Motor neuron (in vitro differentiated cells): ENCODE measurements at regions not wholly inside any gene's neighbourhood (a gene's known extent, or its start where the extent isn't known, plus 50 kb on each side); places are given as distances from the start of the nearest gene placed in this dataset.

Source experiments
- ATAC-seq, 8 experiments: fragments of 200-7000 bp; cut with Tn5 transposase; replicated peaks in 6 of 8; 2 replicates each; pipeline ENCODE4 v1.8.0; 2021; ENCODE audit warnings: mild to moderate bottlenecking in 8 of 8, moderate library complexity in 8 of 8
- H3K27ac ChIP-seq, 2 donors: fragments of 250-450 bp; sonication (Bioruptor Pico); 2 replicates each; pipeline ENCODE4 v1.9.0; 2021; ENCODE audit warnings: antibody characterized with exemption in 2 of 2, mild to moderate bottlenecking in 2 of 2, moderate library complexity in 1 of 2
- H3K4me1 ChIP-seq, 2 donors: fragments of 250-450 bp; sonication (Bioruptor Pico); replicated peaks in 1 of 2; 2 replicates each; pipeline ENCODE4 v1.6.1; 2021; ENCODE audit warnings: antibody characterized with exemption in 2 of 2, mild to moderate bottlenecking in 2 of 2, moderate library complexity in 1 of 2
- H3K4me3 ChIP-seq, 5 donors: fragments of 250-450 bp; sonication (Bioruptor Pico); 2 replicates each; pipeline ENCODE4 v1.9.0; 2021; ENCODE audit warnings: antibody characterized with exemption in 5 of 5, mild to moderate bottlenecking in 5 of 5, moderate library complexity in 4 of 5
- WGBS, 10 experiments: fragments of 450-650 bp; shearing (Covaris generic); methylation state at CpG; one replicate each; pipeline ENCODE4 v1.0.0; 2022; 5-methylcytosine and 5-hydroxymethylcytosine counted together
- in situ Hi-C, 9 experiments: fragments of 400-800 bp; cut with MboI; loops; one replicate each; pipeline ENCODE4 v1.15.0; 2021; ENCODE audit warnings: low sequenced_read_pairs in 9 of 9, low pct_unique_long_range_greater_than_20kb in 2 of 9; ENCODE audit not compliant: unreplicated experiment in 9 of 9

DNA sequence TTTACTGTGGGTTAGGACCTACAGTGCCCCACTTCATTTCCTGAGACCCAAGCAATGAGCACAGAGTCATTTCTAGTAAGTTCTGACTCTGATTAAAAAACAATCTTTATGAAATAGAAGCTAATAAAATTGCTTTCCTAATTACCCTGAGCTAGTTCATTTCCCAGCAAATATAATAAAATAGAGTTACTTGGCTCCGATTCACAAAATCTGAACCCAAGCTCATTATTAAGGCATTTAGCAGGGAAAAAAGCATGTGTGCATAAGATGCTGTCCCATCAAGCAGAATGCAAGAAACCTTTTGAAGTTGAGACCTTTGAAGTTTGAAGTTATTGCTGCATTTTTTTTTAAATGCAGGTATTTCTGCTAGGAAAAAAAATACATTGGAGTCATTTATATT, 629.1 kb downstream of the BCL11A start:
- Histone ChIP-seq H3K4me3 (no peak overlapping the region), H3K27ac (no peak overlapping the region), H3K4me1 (peaks cover 6 to 33% of the 10 kb centered on the region in 2 donors)
- 6 to 100% (median 100%) methylated on average over 1 of the region's 1 CpG; no CpG with 5 or more reads in 3 of the 10 experiments for WGBS, 10 experiments
- in situ Hi-C loops = no loop called here
- ATAC-seq = no peak

DNA sequence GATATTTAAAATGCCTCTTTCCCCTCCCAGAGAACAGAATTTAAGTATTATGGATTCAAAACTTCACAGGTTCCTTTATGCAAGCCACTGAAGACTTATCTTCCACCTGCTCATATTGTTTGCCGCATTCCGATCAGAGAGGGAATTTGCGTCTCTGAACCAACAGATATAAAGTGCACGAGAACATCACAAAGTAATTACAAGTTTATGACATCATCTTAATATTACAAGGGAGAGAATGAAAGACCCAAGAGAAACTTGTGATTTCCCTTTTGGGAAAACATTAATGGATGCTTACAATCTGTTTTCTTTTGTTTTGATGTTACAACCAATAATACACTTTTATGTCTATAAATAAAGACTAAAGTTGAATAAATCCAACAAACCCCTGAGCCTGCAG, 631.0 kb downstream of the BCL11A start:
- whole genome bisulfite sequencing, 10 experiments = 51 to 100% (median 92%) methylated on average over 1 to 4 of the region's 4 CpGs; no CpG with 5 or more reads in 1 of the 10 experiments
- in situ Hi-C loops = no loop called here
- Histone ChIP-seq H3K27ac (no peak overlapping the region), H3K4me1 (peaks cover 6 to 33% of the 10 kb centered on the region in 2 donors), H3K4me3 (no peak overlapping the region)
- no peak for ATAC-seq

DNA sequence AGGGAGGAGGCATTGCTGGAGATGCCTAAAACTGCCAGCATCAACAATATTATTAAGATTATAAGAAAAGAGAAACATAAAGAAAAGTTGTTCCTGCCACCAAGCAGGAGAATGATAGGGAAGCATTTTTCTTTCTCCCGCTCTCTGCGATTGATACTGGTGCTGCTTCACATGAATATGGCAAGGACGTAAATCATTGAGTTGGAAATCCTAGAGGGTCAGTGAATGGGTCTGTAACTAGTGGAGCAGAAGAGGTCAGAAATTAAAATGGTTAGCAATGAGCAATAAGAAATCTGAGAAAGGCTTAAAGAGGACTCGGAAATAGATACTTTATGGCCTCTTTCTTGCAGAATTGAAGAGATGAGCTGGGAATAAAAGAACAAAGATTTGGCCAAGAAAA, 631.7 kb downstream of the BCL11A start:
- in situ Hi-C loops = no loop called here

DNA sequence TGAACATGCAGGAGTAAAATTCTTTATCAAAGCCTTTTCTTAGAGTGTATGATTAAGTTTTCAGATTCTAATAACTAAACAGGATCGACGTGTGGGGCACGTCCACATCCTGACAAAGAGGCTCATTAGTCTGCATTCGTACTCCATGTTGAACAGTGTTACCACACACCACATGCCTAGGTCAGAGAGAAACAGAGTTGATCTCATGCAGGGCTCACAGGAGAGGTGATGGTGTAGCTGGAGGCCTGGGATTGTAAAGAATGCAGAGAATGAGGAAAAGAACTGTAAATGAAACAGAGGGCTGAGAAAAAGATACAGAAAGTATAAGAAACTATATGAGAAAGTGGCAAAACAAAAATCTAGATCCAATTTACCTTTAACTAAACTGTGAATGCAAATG, 632.5 kb downstream of the BCL11A start:
- H3K27ac ChIP-seq = no peak overlapping the region
- 39 to 93% (median 81%) methylated on average over 1 to 4 of the region's 4 CpGs; no CpG with 5 or more reads in 2 of the 10 experiments for WGBS, 10 experiments
- ATAC-seq = no peak
- in situ Hi-C loops = no loop called here
- H3K4me3 ChIP-seq = no peak overlapping the region
- peaks cover 6 to 33% of the 10 kb centered on the region in 2 donors for H3K4me1 ChIP-seq

More for the DNA sequence above, 631.7 kb downstream of the BCL11A start:
- Histone ChIP-seq H3K27ac (no peak overlapping the region), H3K4me3 (no peak overlapping the region), H3K4me1 (peaks cover 6 to 33% of the 10 kb centered on the region in 2 donors)
- ATAC-seq = peak in 4 of 8 experiments; percentile 45 to 72 (median 64)
- 8 to 90% (median 69%) methylated on average over 1 to 4 of the region's 4 CpGs; no CpG with 5 or more reads in 1 of the 10 experiments for WGBS, 10 experiments

DNA sequence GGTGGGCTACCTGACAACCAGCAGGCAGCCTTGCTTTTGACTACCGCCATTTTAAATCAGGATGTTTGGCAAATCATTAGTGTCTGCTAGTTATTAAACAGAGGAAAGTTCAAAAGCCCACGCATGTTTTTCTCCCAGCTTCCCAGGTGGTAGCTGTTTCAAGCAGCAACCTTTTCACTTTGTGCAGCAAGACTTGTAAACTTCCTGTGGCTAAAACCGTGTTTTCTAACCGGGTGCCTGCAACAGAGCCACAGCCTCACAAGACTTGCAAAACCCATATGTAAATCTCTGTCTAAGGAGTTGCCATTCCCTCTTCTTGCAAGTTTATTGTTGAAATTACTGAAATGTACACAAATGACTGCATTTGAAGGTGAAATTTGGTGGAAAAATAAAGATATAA, 633.1 kb downstream of the BCL11A start:
- H3K27ac ChIP-seq = no peak overlapping the region
- peaks cover 6 to 33% of the 10 kb centered on the region in 2 donors for H3K4me1 ChIP-seq
- ATAC-seq = no peak
- 4 to 100% (median 86%) methylated on average over 1 to 4 of the region's 4 CpGs; no CpG with 5 or more reads in 2 of the 10 experiments for WGBS, 10 experiments
- in situ Hi-C loops = no loop called here
- no peak overlapping the region for H3K4me3 ChIP-seq

DNA sequence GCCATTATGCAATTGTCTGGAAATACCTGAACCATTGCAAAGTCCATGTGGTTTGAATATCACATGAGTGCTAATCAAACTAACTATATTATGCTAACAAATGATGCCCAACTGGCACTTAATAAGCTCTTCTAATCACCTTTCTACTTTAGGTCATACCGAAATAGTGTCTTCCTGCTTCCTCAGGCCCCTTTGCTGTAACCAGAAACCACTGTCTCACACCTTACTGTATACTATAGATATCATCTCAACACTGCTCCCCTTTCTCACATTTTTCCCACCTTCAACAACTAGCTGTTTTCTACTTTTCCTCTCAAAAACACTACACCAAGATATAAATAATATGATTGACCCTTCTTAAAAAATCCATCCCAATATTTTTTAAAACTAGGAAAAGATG, 633.9 kb downstream of the BCL11A start:
- Histone ChIP-seq H3K27ac (no peak overlapping the region), H3K4me3 (no peak overlapping the region), H3K4me1 (peaks cover 6 to 33% of the 10 kb centered on the region in 2 donors)
- in situ Hi-C loops = no loop called here
- WGBS, 10 experiments = 20 to 100% (median 80%) methylated on average over 1 of the region's 1 CpG; no CpG with 5 or more reads in 3 of the 10 experiments
- ATAC-seq = no peak

DNA sequence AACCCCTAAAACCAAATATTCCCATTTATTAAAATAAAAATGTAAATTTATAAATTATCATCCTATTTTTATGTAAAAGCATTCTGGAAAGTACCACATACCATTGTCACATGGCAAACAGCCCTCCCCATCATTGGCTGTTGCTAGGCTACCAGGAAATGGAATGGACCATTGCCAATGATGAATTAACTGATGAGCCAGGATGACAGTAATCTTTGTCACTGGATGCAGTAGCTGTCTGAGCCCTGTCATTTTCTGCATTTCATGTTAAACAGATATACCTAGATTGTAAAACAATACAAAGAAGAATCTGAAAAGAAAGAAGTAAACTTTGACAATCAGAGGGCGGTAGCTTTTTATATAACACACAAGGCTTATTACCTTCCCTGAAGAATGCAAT, 641.4 kb downstream of the BCL11A start:
- Histone ChIP-seq H3K4me1 (peaks cover 13 to 36% of the 10 kb centered on the region in 2 donors), H3K27ac (no peak overlapping the region), H3K4me3 (no peak overlapping the region)
- peak in 5 of 8 experiments; percentile 85 to 97 (median 89) for ATAC-seq
- in situ Hi-C loops = no loop called here
- WGBS, 10 experiments = 0 to 54% (median 20%) methylated on average over 1 of the region's 1 CpG; no CpG with 5 or more reads in 3 of the 10 experiments

DNA sequence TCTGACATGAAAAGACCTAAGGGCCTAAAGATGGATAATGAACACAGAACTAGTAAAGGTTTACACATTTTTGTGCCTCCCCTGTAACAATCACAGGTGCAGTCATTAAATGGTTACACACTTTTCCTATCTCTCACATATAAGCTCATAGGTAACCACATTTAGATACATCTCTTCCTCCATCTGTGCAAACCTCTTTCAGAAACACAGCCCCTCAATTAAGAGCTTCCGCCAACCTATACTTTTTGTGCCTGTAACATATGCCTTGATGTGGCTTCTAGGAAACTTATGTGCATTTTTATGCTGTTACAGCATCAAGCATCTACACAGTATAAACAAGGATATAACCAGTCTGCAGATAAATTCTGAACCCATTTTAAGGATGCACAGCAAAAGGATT, 643.3 kb downstream of the BCL11A start:
- peaks cover 13 to 41% of the 10 kb centered on the region in 2 donors for H3K4me1 ChIP-seq
- no peak for ATAC-seq
- 86 to 100% (median 100%) methylated on average over 1 of the region's 1 CpG; no CpG with 5 or more reads in 3 of the 10 experiments for WGBS, 10 experiments
- in situ Hi-C loops = no loop called here
- H3K4me3 ChIP-seq = no peak overlapping the region
- H3K27ac ChIP-seq = no peak overlapping the region

DNA sequence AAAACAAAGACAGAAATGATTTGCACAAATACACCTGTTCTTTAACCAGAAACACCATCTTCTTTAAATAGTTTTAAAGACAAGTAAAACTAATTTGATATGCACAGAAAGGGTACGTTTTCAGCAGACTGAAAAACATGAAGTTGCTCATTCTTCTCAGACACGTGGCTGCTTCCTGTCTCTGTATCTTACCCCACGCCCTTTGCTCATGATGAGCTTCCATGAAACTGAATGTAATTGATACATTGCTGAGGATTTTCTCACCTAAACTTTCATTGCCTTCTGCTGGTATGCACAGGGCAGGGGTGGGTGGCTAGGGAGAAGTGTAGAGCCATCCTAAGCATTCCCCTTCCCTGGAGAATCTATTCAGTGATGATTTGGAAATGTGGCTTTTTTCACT, 644.3 kb downstream of the BCL11A start:
- in situ Hi-C loops = no loop called here
- no peak overlapping the region for H3K4me3 ChIP-seq
- H3K27ac ChIP-seq = no peak overlapping the region
- ATAC-seq = no peak
- 0 to 89% (median 72%) methylated on average over 1 to 3 of the region's 3 CpGs; no CpG with 5 or more reads in 3 of the 10 experiments for WGBS, 10 experiments
- peaks cover 19 to 47% of the 10 kb centered on the region in 2 donors for H3K4me1 ChIP-seq

DNA sequence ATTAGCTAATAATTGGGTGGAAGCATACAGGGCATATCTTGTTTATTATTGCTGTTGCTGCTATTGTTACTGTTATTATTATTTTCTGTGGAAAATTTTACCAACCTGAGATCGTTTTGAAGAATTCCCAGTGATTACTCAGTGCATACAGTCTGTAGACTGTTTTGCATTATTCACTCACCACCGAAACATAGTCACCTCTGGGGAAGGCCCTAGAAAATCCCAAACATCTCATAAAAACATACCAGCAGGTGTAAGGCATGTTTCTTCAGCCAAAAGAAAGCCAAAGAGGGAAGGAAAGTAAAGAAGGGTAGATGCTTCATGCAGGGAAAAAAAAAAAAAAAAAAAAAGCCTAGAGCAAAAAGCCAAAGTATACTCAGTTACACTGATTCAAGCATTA, 647.7 kb downstream of the BCL11A start:
- Histone ChIP-seq H3K27ac (no peak overlapping the region), H3K4me1 (peaks cover 10 to 27% of the 10 kb centered on the region in 2 donors), H3K4me3 (no peak overlapping the region)
- in situ Hi-C loops = no loop called here
- no peak for ATAC-seq
- 30 to 100% (median 65%) methylated on average over 1 to 2 of the region's 2 CpGs; no CpG with 5 or more reads in 4 of the 10 experiments for WGBS, 10 experiments

DNA sequence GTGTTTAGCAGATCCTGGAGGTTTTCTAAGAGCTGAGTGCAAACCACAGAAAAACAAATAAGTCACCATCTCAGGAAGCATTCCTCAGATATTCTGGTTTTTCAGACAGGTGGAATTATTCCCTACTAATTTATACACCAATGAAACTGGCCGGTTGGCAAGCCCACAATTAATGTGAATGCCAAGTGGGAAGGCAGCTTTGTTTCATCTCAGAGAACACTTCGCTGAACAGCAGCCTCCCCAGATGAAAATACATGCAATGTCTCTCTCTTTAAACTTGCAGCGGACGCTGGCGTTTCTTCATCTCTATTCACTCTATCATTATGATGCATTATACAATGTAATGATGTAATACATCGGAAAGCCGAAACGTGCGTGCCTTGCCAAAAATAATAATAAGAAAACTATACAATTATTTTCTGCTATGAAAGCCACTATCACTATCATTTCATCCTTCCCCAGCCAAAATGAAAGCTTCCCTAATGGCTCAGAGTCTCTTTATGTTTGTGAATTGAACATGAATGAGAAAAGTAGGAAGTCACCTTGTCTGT, 649.4 kb downstream of the BCL11A start:
- Histone ChIP-seq H3K4me3 (no peak overlapping the region), H3K4me1 (peaks cover 10 to 32% of the 10 kb centered on the region in 2 donors), H3K27ac (no peak overlapping the region)
- in situ Hi-C loops = no loop called here
- 0 to 83% (median 68%) methylated on average over 1 to 9 of the region's 9 CpGs; no CpG with 5 or more reads in 1 of the 10 experiments for WGBS, 10 experiments
- peak in 4 of 8 experiments; percentile 16 to 32 (median 26) for ATAC-seq

DNA sequence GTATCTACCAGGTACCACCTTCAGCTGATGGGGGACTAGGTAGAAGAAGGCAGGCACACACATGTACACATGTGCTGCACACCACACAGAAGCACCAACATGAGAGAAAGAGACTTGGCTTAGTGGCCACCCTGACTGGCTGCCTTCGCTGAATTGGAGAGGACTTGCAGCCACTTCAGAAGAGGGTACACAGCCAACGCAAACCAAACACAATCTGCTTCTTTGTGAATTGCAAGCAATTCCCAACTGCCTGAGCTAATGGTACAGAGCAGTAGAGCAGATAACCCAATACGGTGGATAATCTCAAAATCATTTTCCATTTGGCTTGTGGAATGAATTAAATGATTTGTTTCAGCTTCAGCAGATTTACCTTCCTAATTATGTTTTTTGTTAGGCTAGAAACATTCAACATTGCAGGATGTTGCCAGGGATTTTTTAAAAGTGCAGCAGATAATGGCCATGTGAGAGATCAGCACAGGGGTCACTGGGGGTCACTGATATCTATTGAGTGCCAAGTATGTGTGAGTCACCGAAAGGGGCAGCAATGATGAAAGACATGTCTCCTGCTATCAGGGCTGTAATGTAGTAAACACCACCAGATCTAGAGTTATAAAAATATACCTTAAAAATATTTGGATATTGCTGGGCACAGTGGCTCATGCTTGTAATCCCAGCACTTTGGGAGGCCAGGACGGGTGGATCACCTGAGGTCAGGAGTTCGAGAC, 652.6 kb downstream of the BCL11A start:
- no peak for ATAC-seq
- 36 to 100% (median 89%) methylated on average over 1 to 6 of the region's 6 CpGs; no CpG with 5 or more reads in 2 of the 10 experiments for WGBS, 10 experiments
- in situ Hi-C loops = no loop called here
- peaks cover 10 to 35% of the 10 kb centered on the region in 2 donors for H3K4me1 ChIP-seq
- no peak overlapping the region for H3K27ac ChIP-seq
- no peak overlapping the region for H3K4me3 ChIP-seq

DNA sequence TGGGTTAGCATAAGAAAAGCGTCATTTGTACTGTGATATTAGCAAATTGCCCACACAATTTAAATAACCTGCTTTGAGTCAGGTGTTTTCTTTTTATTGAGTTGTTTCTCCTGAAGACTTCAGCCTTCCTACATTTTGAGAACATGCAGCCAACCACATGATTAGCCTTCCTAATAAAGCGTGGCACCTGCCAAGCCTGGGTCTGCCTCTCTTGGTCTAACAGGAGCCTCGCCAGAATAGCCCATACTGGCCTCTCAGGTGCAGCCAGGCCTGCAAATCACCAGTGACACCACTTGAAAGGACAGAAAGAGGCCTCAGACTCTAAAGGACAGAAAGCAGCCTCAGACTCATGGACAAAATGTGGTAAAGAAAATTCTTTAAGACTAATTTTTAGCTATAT, 653.8 kb downstream of the BCL11A start:
- no peak for ATAC-seq

More for the DNA sequence above, 653.8 kb downstream of the BCL11A start:
- H3K4me3 ChIP-seq = no peak overlapping the region
- H3K4me1 ChIP-seq = peaks cover 10 to 29% of the 10 kb centered on the region in 2 donors
- WGBS, 10 experiments = 0 to 100% (median 72%) methylated on average over 2 to 3 of the region's 3 CpGs; no CpG with 5 or more reads in 2 of the 10 experiments
- no peak overlapping the region for H3K27ac ChIP-seq
- in situ Hi-C loops = no loop called here
